Astrocyte (in vitro differentiated cells and primary cell): ENCODE measurements at regions not wholly inside any gene's neighbourhood (a gene's known extent, or its start where the extent isn't known, plus 50 kb on each side); places are given as distances from the start of the nearest gene placed in this dataset.

Experiments
- EZH2 ChIP-seq: IDR thresholded peaks from 2 replicates; pipeline ENCODE4 v1.6.1; 2012; ENCODE audit warnings: mild to moderate bottlenecking, low read length, inconsistent platforms; ENCODE audit not compliant: insufficient read depth
- TF ChIP-seq, protein P1 (sequence below): IDR thresholded peaks from 2 replicates; pipeline ENCODE4 v1.5.1; 2011; ENCODE audit warnings: low read depth, mild to moderate bottlenecking, inconsistent platforms, low read length, moderate library complexity; ENCODE audit not compliant: insufficient read depth

DNA sequence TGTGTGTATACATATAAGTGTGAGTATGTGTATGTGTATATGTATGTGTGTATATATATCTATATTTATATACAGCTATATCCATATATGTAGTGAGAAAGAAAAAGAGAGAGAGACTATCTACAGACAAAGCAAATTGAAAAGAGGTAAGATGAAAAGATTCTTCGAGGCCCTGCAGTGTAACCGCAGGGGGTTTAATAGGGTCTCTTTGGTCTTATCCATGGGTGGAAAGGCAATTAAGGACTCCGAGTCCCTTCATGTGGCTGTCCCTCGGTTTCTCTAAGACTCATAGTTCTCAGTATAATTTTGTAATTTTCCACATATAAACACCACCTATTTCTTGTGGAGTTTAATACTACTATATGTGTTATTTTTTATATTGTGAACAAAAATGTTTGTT is 50.6 kb upstream of the JAZF1 start:
- TF ChIP-seq, protein P1, sequence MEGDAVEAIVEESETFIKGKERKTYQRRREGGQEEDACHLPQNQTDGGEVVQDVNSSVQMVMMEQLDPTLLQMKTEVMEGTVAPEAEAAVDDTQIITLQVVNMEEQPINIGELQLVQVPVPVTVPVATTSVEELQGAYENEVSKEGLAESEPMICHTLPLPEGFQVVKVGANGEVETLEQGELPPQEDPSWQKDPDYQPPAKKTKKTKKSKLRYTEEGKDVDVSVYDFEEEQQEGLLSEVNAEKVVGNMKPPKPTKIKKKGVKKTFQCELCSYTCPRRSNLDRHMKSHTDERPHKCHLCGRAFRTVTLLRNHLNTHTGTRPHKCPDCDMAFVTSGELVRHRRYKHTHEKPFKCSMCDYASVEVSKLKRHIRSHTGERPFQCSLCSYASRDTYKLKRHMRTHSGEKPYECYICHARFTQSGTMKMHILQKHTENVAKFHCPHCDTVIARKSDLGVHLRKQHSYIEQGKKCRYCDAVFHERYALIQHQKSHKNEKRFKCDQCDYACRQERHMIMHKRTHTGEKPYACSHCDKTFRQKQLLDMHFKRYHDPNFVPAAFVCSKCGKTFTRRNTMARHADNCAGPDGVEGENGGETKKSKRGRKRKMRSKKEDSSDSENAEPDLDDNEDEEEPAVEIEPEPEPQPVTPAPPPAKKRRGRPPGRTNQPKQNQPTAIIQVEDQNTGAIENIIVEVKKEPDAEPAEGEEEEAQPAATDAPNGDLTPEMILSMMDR, result no peak
- TF ChIP-seq EZH2, result no peak
